IMR-90 (cell line): ENCODE measurements at regions not wholly inside any gene's neighbourhood (a gene's known extent, or its start where the extent isn't known, plus 50 kb on each side); places are given as distances from the start of the nearest gene placed in this dataset.

Experiments used
- ATAC-seq: fragments of 200-7000 bp; cut with Tn5 transposase; 2 replicates; pipeline ENCODE4 v1.9.1; 2020; ENCODE audit warnings: low read depth, mild to moderate bottlenecking, moderate library complexity
- BruUV-seq: library from RNA; stranded (reverse); fragments of 400-500 nt; replicated peaks from 2 replicates; lab custom pipeline; 2021; lab: Mats Ljungman, UMichigan
- CTCF ChIA-PET: fragments of 300-600 bp; formaldehyde crosslinking; extraction: SDS; loops from one replicate; lab custom pipeline; 2021; ENCODE audit warnings: antibody characterized with exemption; lab: Yijun Ruan, JAX
- POLR2A ChIA-PET: fragments of 300-600 bp; sonication (Branson Sonifier 250); formaldehyde crosslinking; loops from one replicate; lab custom pipeline; 2022; ENCODE audit warnings: antibody characterized with exemption; ENCODE audit not compliant: unreplicated experiment; lab: Charles Lee
- DNase-seq: peaks from one replicate; pipeline ENCODE4 v3.0.0; 2013
- H2AFZ ChIP-seq: replicated peaks from 2 replicates; pipeline ENCODE3; 2013; ENCODE audit warnings: low read length, mild to moderate bottlenecking; ENCODE audit not compliant: poor library complexity
- H2AK5ac ChIP-seq: 2 replicates; pipeline ENCODE4 v1.6.1; 2013; ENCODE audit warnings: low read depth, low read length, inconsistent platforms
- H2AK9ac ChIP-seq: replicated peaks from 2 replicates; pipeline ENCODE3; 2013; ENCODE audit warnings: mild to moderate bottlenecking, low read depth, low read length, moderate library complexity; ENCODE audit not compliant: poor library complexity
- H2BK120ac ChIP-seq: 2 replicates; pipeline ENCODE4 v1.6.1; 2013; ENCODE audit warnings: low read depth, low read length, inconsistent platforms
- H2BK15ac ChIP-seq: 3 replicates; pipeline ENCODE4 v1.6.1; 2013; ENCODE audit warnings: low read depth, low read length, inconsistent platforms
- H2BK20ac ChIP-seq: 2 replicates; pipeline ENCODE4 v1.6.1; 2013; ENCODE audit warnings: low read depth, mild to moderate bottlenecking, inconsistent platforms, low read length, moderate library complexity
- H2BK5ac ChIP-seq: 2 replicates; pipeline ENCODE4 v1.6.1; 2013; ENCODE audit warnings: mild to moderate bottlenecking, low read depth, low read length, inconsistent platforms; ENCODE audit not compliant: poor library complexity, severe bottlenecking
- H3K14ac ChIP-seq: replicated peaks from 2 replicates; pipeline ENCODE4 v1.6.1; 2013; ENCODE audit warnings: low read depth, low read length, inconsistent platforms
- H3K18ac ChIP-seq: 2 replicates; pipeline ENCODE4 v1.6.1; 2013; ENCODE audit warnings: low read depth, low read length, control low read depth
- H3K23ac ChIP-seq: 2 replicates; pipeline ENCODE4 v1.6.1; 2013; ENCODE audit warnings: low read depth, low read length, inconsistent platforms
- H3K27ac ChIP-seq: 2 replicates; pipeline ENCODE4 v1.5.1; 2013; ENCODE audit warnings: mild to moderate bottlenecking, control low read depth, low read length; ENCODE audit not compliant: insufficient read depth
- H3K27me3 ChIP-seq: 2 replicates; pipeline ENCODE4 v1.6.1; 2013; ENCODE audit warnings: low read length; ENCODE audit not compliant: control insufficient read depth, insufficient read depth
- H3K36me3 ChIP-seq: 2 replicates; pipeline ENCODE4 v1.6.1; 2013; ENCODE audit warnings: low read length, mixed read lengths; ENCODE audit not compliant: control insufficient read depth, insufficient read depth
- H3K4ac ChIP-seq: 2 replicates; pipeline ENCODE4 v1.6.1; 2013; ENCODE audit warnings: low read depth, low read length, inconsistent platforms
- H3K4me1 ChIP-seq: 2 replicates; pipeline ENCODE4 v1.6.1; 2013; ENCODE audit warnings: low read length, mixed read lengths; ENCODE audit not compliant: control insufficient read depth, insufficient read depth
- H3K4me2 ChIP-seq: 2 replicates; pipeline ENCODE4 v1.6.1; 2013; ENCODE audit warnings: low read depth, mild to moderate bottlenecking, control low read depth, low read length, moderate library complexity
- H3K4me3 ChIP-seq: 2 replicates; pipeline ENCODE4 v1.5.1; 2013; ENCODE audit warnings: low read depth, mild to moderate bottlenecking, control low read depth, low read length, moderate library complexity; ENCODE audit not compliant: insufficient read depth
- H3K56ac ChIP-seq: 2 replicates; pipeline ENCODE4 v1.6.1; 2013; ENCODE audit warnings: low read length, inconsistent platforms; ENCODE audit not compliant: insufficient read depth; ENCODE audit errors: extremely low read depth
- H3K79me1 ChIP-seq, 2 experiments: 2 replicates each; pipeline ENCODE4 v1.6.1; 2013; ENCODE audit warnings: low read length in 2 of 2, inconsistent platforms in 1 of 2, low read depth in 1 of 2
- H3K9ac ChIP-seq: 2 replicates; pipeline ENCODE4 v1.6.1; 2013; ENCODE audit warnings: low read depth, low read length, control low read depth
- H3K9me1 ChIP-seq: 2 replicates; pipeline ENCODE4 v1.6.1; 2013; ENCODE audit warnings: low read length, inconsistent platforms; ENCODE audit not compliant: insufficient read depth
- H3K9me3 ChIP-seq: 2 replicates; pipeline ENCODE4 v1.6.1; 2013; ENCODE audit warnings: low read length; ENCODE audit not compliant: control insufficient read depth, insufficient read depth
- H4K20me1 ChIP-seq: 2 replicates; pipeline ENCODE4 v1.6.1; 2013; ENCODE audit warnings: low read length, inconsistent platforms; ENCODE audit not compliant: insufficient read depth
- H4K5ac ChIP-seq: 2 replicates; pipeline ENCODE4 v1.6.1; 2013; ENCODE audit warnings: mild to moderate bottlenecking, low read depth, low read length, control low read depth
- H4K8ac ChIP-seq, 2 experiments: 2 replicates each; pipeline ENCODE4 v1.6.1; 2013; ENCODE audit warnings: low read depth in 2 of 2, low read length in 2 of 2, control low read depth in 1 of 2, inconsistent platforms in 1 of 2
- H4K91ac ChIP-seq: 2 replicates; pipeline ENCODE4 v1.6.1; 2013; ENCODE audit warnings: low read depth, low read length, inconsistent platforms; ENCODE audit not compliant: insufficient read depth
- MAFK ChIP-seq: IDR thresholded peaks from 2 replicates; pipeline ENCODE4 v1.6.1; 2012; ENCODE audit warnings: low read depth, low read length, improper control_type of control experiment
- MXI1 ChIP-seq: IDR thresholded peaks from 2 replicates; pipeline ENCODE4 v1.6.1; 2012; ENCODE audit warnings: low read depth, mild to moderate bottlenecking, low read length, moderate library complexity, borderline replicate concordance
- WGBS, 2 experiments: methylation state at CpG; one replicate each; pipeline versions ENCODE4 v1.1.5 to v1.1.7; 2013; ENCODE audit warnings: missing lambda C conversion rate in 2 of 2; ENCODE audit not compliant: insufficient read length in 1 of 2; ENCODE audit errors: extremely low coverage in 2 of 2; 5-methylcytosine and 5-hydroxymethylcytosine counted together
- dilution Hi-C: fragments of 300-500 bp; cut with HindIII; formaldehyde crosslinking; loops from one replicate; pipeline ENCODE4 v1.14.3; 2018; ENCODE audit warnings: low sequenced_read_pairs; ENCODE audit not compliant: unreplicated experiment
- in situ Hi-C: fragments of 300-500 bp; cut with MboI; formaldehyde crosslinking; loops from 3 replicates; pipeline ENCODE4 v1.14.3; 2019; ENCODE audit warnings: low sequenced_read_pairs, inconsistent platforms, mixed read lengths
- intact Hi-C: fragments of 100-400 bp; cut with micrococcal nuclease; formaldehyde crosslinking; loops from 2 replicates; pipeline ENCODE4 v1.10.0; 2022

GRCh38 chr3:80592792-80593191 is 825.0 kb upstream of the ROBO1 start:
- DNase-seq = no peak
- Histone ChIP-seq H3K4me2 (no peak overlapping the region), H3K56ac (no peak overlapping the region), H2BK15ac (no peak overlapping the region), H3K23ac (no peak overlapping the region), H2BK120ac (no peak overlapping the region), H3K4me1 (no peaks in the 10 kb centered on the region), H3K79me1 (no peaks in the 10 kb centered on the region), H3K27me3 (no peaks in the 10 kb centered on the region), H3K18ac (no peak overlapping the region), H2BK20ac (no peak overlapping the region), H4K8ac (no peak overlapping the region), H3K36me3 (no peaks in the 10 kb centered on the region), H2AK5ac (no peak overlapping the region), H3K9ac (no peak overlapping the region), H2BK5ac (no peak overlapping the region), H3K14ac (no peak overlapping the region), H4K91ac (no peak overlapping the region), H3K9me1 (no peaks in the 10 kb centered on the region), H3K4ac (no peak overlapping the region), H3K4me3 (no peak overlapping the region), H2AFZ (no peak overlapping the region), H3K9me3 (no peaks in the 10 kb centered on the region), H4K5ac (no peak overlapping the region), H2AK9ac (no peak overlapping the region), H4K20me1 (no peaks in the 10 kb centered on the region), H3K27ac (no peak overlapping the region)
- no TSS peak for BruUV-seq
- no CpG with 5 or more reads among the region's 1 CpG for WGBS, 2 experiments
- dilution Hi-C loops = no loop called here
- ChIA-PET CTCF (no interaction called here), POLR2A (no interaction called here)
- intact Hi-C loops = no loop called here
- in situ Hi-C loops = no loop called here
- TF ChIP-seq MAFK (peak; percentile 67), MXI1 (no peak)
- no peak for ATAC-seq
